HG03378 (cell line): ENCODE measurements at regions not wholly inside any gene's neighbourhood (a gene's known extent, or its start where the extent isn't known, plus 50 kb on each side); places are given as distances from the start of the nearest gene placed in this dataset.
"Not testable (repeated sequence)": the region's sequence is repeated elsewhere in the genome, so short reads cannot be mapped to it uniquely, and the experiment has no call there.

Source experiments
- ATAC-seq: cut with Tn5 transposase; IDR thresholded peaks from one replicate; pipeline ENCODE4 v1.9.1; 2021; ENCODE audit warnings: mild to moderate bottlenecking, moderate library complexity; ENCODE audit not compliant: unreplicated experiment

- ATAC-seq = no peak
Measured at GRCh38 chr4:188372058-188372457, 232.8 kb downstream of the TRIML1 start.

- no peak for ATAC-seq
Measured at GRCh38 chr4:188372829-188373228, 233.6 kb downstream of the TRIML1 start.

GRCh38 chr4:188374871-188375270, 235.6 kb downstream of the TRIML1 start:
- ATAC-seq = no peak

- no peak for ATAC-seq
Measured at GRCh38 chr4:188377816-188378215, 238.6 kb downstream of the TRIML1 start.

- ATAC-seq = no peak
Measured at GRCh38 chr4:188383180-188383579, 243.9 kb downstream of the TRIML1 start.

GRCh38 chr4:188387179-188387791, 248.0 kb downstream of the TRIML1 start:
- ATAC-seq = no peak

- not testable (repeated sequence) for ATAC-seq
Measured at GRCh38 chr4:188391349-188391748, 252.1 kb downstream of the TRIML1 start.

GRCh38 chr4:188396037-188396436, 256.8 kb downstream of the TRIML1 start:
- ATAC-seq = no peak

GRCh38 chr4:188399834-188400233, 260.6 kb downstream of the TRIML1 start:
- ATAC-seq = no peak

- ATAC-seq = no peak
Measured at GRCh38 chr4:188400451-188400850, 261.2 kb downstream of the TRIML1 start.

- ATAC-seq = no peak
Measured at GRCh38 chr4:188403272-188403671, 264.0 kb downstream of the TRIML1 start.

- not testable (repeated sequence) for ATAC-seq
Measured at GRCh38 chr4:188405071-188405835, 266.0 kb downstream of the TRIML1 start.

GRCh38 chr4:188408244-188409030, 269.2 kb downstream of the TRIML1 start:
- ATAC-seq = no peak

- ATAC-seq = no peak
Measured at GRCh38 chr4:188409851-188410250, 270.6 kb downstream of the TRIML1 start.

- no peak for ATAC-seq
Measured at GRCh38 chr4:188411805-188412204, 272.6 kb downstream of the TRIML1 start.

- ATAC-seq = no peak
Measured at GRCh38 chr4:188412499-188412898, 273.3 kb downstream of the TRIML1 start.

GRCh38 chr4:188414441-188414840, 275.2 kb downstream of the TRIML1 start:
- ATAC-seq = no peak

GRCh38 chr4:188417181-188417580, 277.9 kb downstream of the TRIML1 start:
- ATAC-seq = no peak

- no peak for ATAC-seq
Measured at GRCh38 chr4:188423039-188423438, 283.8 kb downstream of the TRIML1 start.

- no peak for ATAC-seq
Measured at GRCh38 chr4:188428935-188429334, 289.7 kb downstream of the TRIML1 start.

- no peak for ATAC-seq
Measured at GRCh38 chr4:188429965-188430364, 290.7 kb downstream of the TRIML1 start.

- ATAC-seq = no peak
Measured at GRCh38 chr4:188430384-188430783, 291.1 kb downstream of the TRIML1 start.
